HCT116 (cell line): ENCODE measurements at regions not wholly inside any gene's neighbourhood (a gene's known extent, or its start where the extent isn't known, plus 50 kb on each side); places are given as distances from the start of the nearest gene placed in this dataset.

Source experiments
- ATAC-seq: fragments of 200-7000 bp; cut with Tn5 transposase; 2 replicates; pipeline ENCODE4 v1.9.1; 2020; ENCODE audit warnings: mild to moderate bottlenecking, moderate library complexity
- BruUV-seq: library from RNA; stranded (reverse); fragments of 400-500 nt; replicated peaks from 2 replicates; lab custom pipeline; 2021; lab: Mats Ljungman, UMichigan
- CTCF ChIA-PET: fragments of 300-600 bp; sonication (Branson Sonifier 250); formaldehyde crosslinking; loops from one replicate; lab custom pipeline; 2021; ENCODE audit warnings: antibody characterized with exemption; lab: Charles Lee
- POLR2A ChIA-PET: fragments of 300-600, 350-600 bp; sonication (Branson Sonifier 250); formaldehyde crosslinking; loops from one replicate; lab custom pipeline; 2021; ENCODE audit warnings: antibody characterized with exemption; lab: Charles Lee
- RAD21 ChIA-PET, 2 experiments: fragments of 300-600 bp; sonication (Branson Sonifier 250); formaldehyde crosslinking; loops; one replicate each; lab custom pipeline; 2023; ENCODE audit warnings: low total read pairs in 2 of 2; ENCODE audit not compliant: uncharacterized antibody in 2 of 2, unreplicated experiment in 2 of 2, low non-redundant PET in 1 of 2; lab: Charles Lee
- DNase-seq: peaks from one replicate; pipeline ENCODE4 v3.0.0-alpha.2; 2010; ENCODE audit warnings: low read depth, low spot score
- H2AFZ ChIP-seq: fragments of 200-600 bp; shearing (Covaris generic), sonication (generic); 2 replicates; pipeline ENCODE4 v1.6.1; 2017; ENCODE audit warnings: low read depth, mixed run types, mixed read lengths, antibody characterized with exemption, low read length; ENCODE audit not compliant: poor library complexity, severe bottlenecking
- H3K27ac ChIP-seq: 2 replicates; pipeline ENCODE4 v1.5.1; 2012; ENCODE audit warnings: low read depth, low read length
- H3K27me3 ChIP-seq: fragments of 200-600 bp; sonication (generic); 2 replicates; pipeline ENCODE4 v1.6.1; 2016; ENCODE audit warnings: mixed run types, low read length, mixed read lengths; ENCODE audit not compliant: insufficient read depth
- H3K36me3 ChIP-seq, 2 experiments: fragments of 200-500 bp in 1 of 2; fragments of 200-600 bp in 1 of 2; sonication (Bioruptor generic) in 1 of 2; sonication (generic) in 1 of 2; 2 replicates each; pipeline versions ENCODE4 v1.5.1 to v1.6.1; 2014 to 2016; ENCODE audit warnings: low read length in 2 of 2, inconsistent platforms in 1 of 2, mixed read lengths in 1 of 2, mixed run types in 1 of 2; ENCODE audit not compliant: insufficient read depth in 2 of 2, control insufficient read depth in 1 of 2
- H3K4me1 ChIP-seq, 2 experiments: fragments of 200-600 bp in 1 of 2; sonication (generic) in 1 of 2; 2 replicates each; pipeline versions ENCODE4 v1.5.1 to v1.6.1; 2012 to 2017; ENCODE audit warnings: low read length in 2 of 2, inconsistent platforms in 1 of 2, mild to moderate bottlenecking in 1 of 2, mixed read lengths in 1 of 2, mixed run types in 1 of 2, moderate library complexity in 1 of 2; ENCODE audit not compliant: insufficient read depth in 2 of 2, control insufficient read depth in 1 of 2
- H3K4me2 ChIP-seq: fragments of 200-600 bp; sonication (generic); 2 replicates; pipeline ENCODE4 v1.6.1; 2017; ENCODE audit warnings: mixed run types, low read length, mixed read lengths
- H3K4me3 ChIP-seq, 2 experiments: fragments of 200-600 bp in 1 of 2; sonication (generic) in 1 of 2; replicated peaks in 1 of 2; 2 replicates each; pipeline ENCODE4 v1.5.1; 2011 to 2016; ENCODE audit warnings: low read length in 2 of 2, control low read depth in 1 of 2, low read depth in 1 of 2, mild to moderate bottlenecking in 1 of 2, mixed read lengths in 1 of 2, mixed run types in 1 of 2
- H3K79me2 ChIP-seq: fragments of 200-600 bp; sonication (generic); 2 replicates; pipeline ENCODE4 v1.6.1; 2017; ENCODE audit warnings: mild to moderate bottlenecking, mixed run types, low read length, moderate library complexity, mixed read lengths; ENCODE audit not compliant: insufficient read depth
- H3K9ac ChIP-seq: fragments of 200-600 bp; sonication (generic); 2 replicates; pipeline ENCODE4 v1.6.1; 2016; ENCODE audit warnings: low read length, mixed read lengths
- H3K9me2 ChIP-seq: fragments of 200-600 bp; sonication (generic), shearing (Covaris generic); 2 replicates; pipeline ENCODE4 v1.6.1; 2017; ENCODE audit warnings: mixed run types, mild to moderate bottlenecking, moderate library complexity; ENCODE audit not compliant: insufficient read depth
- H3K9me3 ChIP-seq, 2 experiments: fragments of 200-500 bp in 1 of 2; fragments of 200-600 bp in 1 of 2; sonication (Bioruptor generic) in 1 of 2; sonication (generic) in 1 of 2; 2 replicates each; pipeline ENCODE4 v1.6.1; 2014 to 2017; ENCODE audit warnings: low read length in 2 of 2, mixed read lengths in 2 of 2, inconsistent platforms in 1 of 2, low read depth in 1 of 2, mild to moderate bottlenecking in 1 of 2, mixed run types in 1 of 2, moderate library complexity in 1 of 2; ENCODE audit not compliant: control insufficient read depth in 1 of 2, insufficient read depth in 1 of 2
- H4K20me1 ChIP-seq: fragments of 200-600 bp; sonication (generic), shearing (Covaris generic); 2 replicates; pipeline ENCODE4 v1.6.1; 2017; ENCODE audit warnings: mixed run types, mild to moderate bottlenecking, moderate library complexity; ENCODE audit not compliant: insufficient read depth
- ATF3 ChIP-seq: IDR thresholded peaks from 2 replicates; pipeline ENCODE4 v1.6.1; 2012
- EGR1 ChIP-seq: IDR thresholded peaks from 2 replicates; pipeline ENCODE4 v1.6.1; 2012; ENCODE audit warnings: low read depth
- FOSL1 ChIP-seq: IDR thresholded peaks from 2 replicates; pipeline ENCODE4 v1.6.1; 2012; ENCODE audit warnings: low read depth
- SRF ChIP-seq: IDR thresholded peaks from 2 replicates; pipeline ENCODE4 v1.6.1; 2012; ENCODE audit warnings: low read depth
- ZFX ChIP-seq: fragments of 450-650 bp; IDR thresholded peaks from 2 replicates; pipeline ENCODE4 v1.6.1; 2017
- intact Hi-C: fragments of 100-400 bp; cut with micrococcal nuclease; formaldehyde crosslinking; loops from 2 replicates; pipeline ENCODE4 v1.10.0; 2022
- TF ChIP-seq, protein P1 (sequence below): IDR thresholded peaks from 2 replicates; pipeline ENCODE4 v1.6.1; 2012; ENCODE audit warnings: low read depth
- TF ChIP-seq, protein P2 (sequence below), 3 experiments: fragments of 200-600 bp in 1 of 3; sonication (generic) in 1 of 3; IDR thresholded peaks in 2 of 3; conservative IDR thresholded peaks in 1 of 3; 2 replicates each; pipeline ENCODE4 v1.5.1; 2012 to 2017; ENCODE audit warnings: low read depth in 2 of 3, low read length in 2 of 3, antibody characterized with exemption in 1 of 3, borderline replicate concordance in 1 of 3, control low read depth in 1 of 3, mild to moderate bottlenecking in 1 of 3, mixed read lengths in 1 of 3, mixed run types in 1 of 3, moderate library complexity in 1 of 3; ENCODE audit not compliant: insufficient read depth in 1 of 3

DNA sequence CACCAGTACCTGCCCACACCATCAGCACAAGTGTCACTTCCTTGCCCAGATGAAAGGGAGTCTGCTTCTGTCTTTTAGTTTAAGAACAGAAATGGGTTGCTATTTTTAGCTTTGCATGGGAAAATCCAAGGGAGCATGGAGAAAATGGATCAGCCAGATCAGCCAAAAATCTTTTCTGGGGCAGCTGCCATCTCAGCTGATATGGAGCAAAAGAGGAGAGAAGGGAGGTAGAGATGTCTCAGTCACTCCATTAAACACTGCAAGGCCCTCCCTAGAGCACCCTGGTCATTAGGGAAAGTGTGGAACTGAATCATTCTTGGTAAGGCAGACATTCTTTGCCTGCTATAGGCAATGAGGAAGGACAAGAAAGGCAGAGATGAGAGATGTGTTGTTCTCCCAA is 79.9 kb downstream of the CTAGE1 start:
- H3K9ac ChIP-seq: no peak overlapping the region
- no peak for DNase-seq
- H4K20me1 ChIP-seq: no peaks in the 10 kb centered on the region
- H3K4me2 ChIP-seq: no peak overlapping the region
- H3K4me3 ChIP-seq: no peak overlapping the region
- H3K9me2 ChIP-seq: no peaks in the 10 kb centered on the region
- H3K27ac ChIP-seq: no peak overlapping the region
- ChIA-PET RAD21 (no interaction called here), POLR2A (no interaction called here), CTCF (no interaction called here)
- intact Hi-C loops: no loop called here
- ATAC-seq: no peak
- H2AFZ ChIP-seq: no peak overlapping the region
- H3K27me3 ChIP-seq: 0 out of 2 replicates have a peak, but pooled peaks cover 3% of the 10 kb centered on the region
- no peaks in the 10 kb centered on the region for H3K36me3 ChIP-seq
- H3K79me2 ChIP-seq: no peaks in the 10 kb centered on the region
- BruUV-seq: no TSS peak
- TF ChIP-seq, protein P1, sequence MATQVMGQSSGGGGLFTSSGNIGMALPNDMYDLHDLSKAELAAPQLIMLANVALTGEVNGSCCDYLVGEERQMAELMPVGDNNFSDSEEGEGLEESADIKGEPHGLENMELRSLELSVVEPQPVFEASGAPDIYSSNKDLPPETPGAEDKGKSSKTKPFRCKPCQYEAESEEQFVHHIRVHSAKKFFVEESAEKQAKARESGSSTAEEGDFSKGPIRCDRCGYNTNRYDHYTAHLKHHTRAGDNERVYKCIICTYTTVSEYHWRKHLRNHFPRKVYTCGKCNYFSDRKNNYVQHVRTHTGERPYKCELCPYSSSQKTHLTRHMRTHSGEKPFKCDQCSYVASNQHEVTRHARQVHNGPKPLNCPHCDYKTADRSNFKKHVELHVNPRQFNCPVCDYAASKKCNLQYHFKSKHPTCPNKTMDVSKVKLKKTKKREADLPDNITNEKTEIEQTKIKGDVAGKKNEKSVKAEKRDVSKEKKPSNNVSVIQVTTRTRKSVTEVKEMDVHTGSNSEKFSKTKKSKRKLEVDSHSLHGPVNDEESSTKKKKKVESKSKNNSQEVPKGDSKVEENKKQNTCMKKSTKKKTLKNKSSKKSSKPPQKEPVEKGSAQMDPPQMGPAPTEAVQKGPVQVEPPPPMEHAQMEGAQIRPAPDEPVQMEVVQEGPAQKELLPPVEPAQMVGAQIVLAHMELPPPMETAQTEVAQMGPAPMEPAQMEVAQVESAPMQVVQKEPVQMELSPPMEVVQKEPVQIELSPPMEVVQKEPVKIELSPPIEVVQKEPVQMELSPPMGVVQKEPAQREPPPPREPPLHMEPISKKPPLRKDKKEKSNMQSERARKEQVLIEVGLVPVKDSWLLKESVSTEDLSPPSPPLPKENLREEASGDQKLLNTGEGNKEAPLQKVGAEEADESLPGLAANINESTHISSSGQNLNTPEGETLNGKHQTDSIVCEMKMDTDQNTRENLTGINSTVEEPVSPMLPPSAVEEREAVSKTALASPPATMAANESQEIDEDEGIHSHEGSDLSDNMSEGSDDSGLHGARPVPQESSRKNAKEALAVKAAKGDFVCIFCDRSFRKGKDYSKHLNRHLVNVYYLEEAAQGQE: no peak
- TF ChIP-seq ZFX: no peak
- no peaks in the 10 kb centered on the region for H3K9me3 ChIP-seq
- H3K4me1 ChIP-seq: peaks cover 3 to 4% of the 10 kb centered on the region in 2 experiments; a peak in 3 of 4 replicates

- Histone ChIP-seq H3K4me3 (no peak overlapping the region), H3K4me2 (no peak overlapping the region), H3K9ac (no peak overlapping the region), H4K20me1 (no peaks in the 10 kb centered on the region), H3K27me3 (0 out of 2 replicates have a peak, but pooled peaks cover 3% of the 10 kb centered on the region), H3K27ac (no peak overlapping the region), H3K9me3 (no peaks in the 10 kb centered on the region), H3K9me2 (no peaks in the 10 kb centered on the region)
- DNase-seq: no peak
- intact Hi-C loops: no loop called here
- ChIA-PET POLR2A (no interaction called here), CTCF (no interaction called here)
- TF ChIP-seq, protein P2, sequence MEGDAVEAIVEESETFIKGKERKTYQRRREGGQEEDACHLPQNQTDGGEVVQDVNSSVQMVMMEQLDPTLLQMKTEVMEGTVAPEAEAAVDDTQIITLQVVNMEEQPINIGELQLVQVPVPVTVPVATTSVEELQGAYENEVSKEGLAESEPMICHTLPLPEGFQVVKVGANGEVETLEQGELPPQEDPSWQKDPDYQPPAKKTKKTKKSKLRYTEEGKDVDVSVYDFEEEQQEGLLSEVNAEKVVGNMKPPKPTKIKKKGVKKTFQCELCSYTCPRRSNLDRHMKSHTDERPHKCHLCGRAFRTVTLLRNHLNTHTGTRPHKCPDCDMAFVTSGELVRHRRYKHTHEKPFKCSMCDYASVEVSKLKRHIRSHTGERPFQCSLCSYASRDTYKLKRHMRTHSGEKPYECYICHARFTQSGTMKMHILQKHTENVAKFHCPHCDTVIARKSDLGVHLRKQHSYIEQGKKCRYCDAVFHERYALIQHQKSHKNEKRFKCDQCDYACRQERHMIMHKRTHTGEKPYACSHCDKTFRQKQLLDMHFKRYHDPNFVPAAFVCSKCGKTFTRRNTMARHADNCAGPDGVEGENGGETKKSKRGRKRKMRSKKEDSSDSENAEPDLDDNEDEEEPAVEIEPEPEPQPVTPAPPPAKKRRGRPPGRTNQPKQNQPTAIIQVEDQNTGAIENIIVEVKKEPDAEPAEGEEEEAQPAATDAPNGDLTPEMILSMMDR (IDR thresholded peaks at IDR 0.05 in 2 of 3, conservative IDR thresholded peaks at IDR 0.05 in 1 of 3; ENCODE audit: borderline replicate concordance in 1 of 3, insufficient read depth in 1 of 3, low read depth in 2 of 3, low read length in 2 of 3): no peak
- TF ChIP-seq EGR1 (no peak), ATF3 (no peak), FOSL1 (no peak), SRF (no peak)
- TF ChIP-seq, all 23 proteins: peak for 0
- no TSS peak for BruUV-seq
- Histone ChIP-seq H3K79me2 (no peaks in the 10 kb centered on the region), H2AFZ (no peak overlapping the region), H3K36me3 (no peaks in the 10 kb centered on the region), H3K4me1 (no peaks in the 10 kb centered on the region; a peak in 1 of 4 replicates)
- RAD21 ChIA-PET: no interaction called here
- no peak for ATAC-seq
These were observed 80.4 kb downstream of the CTAGE1 start for GRCh38 chr18:22337306-22337705.
